ENCODE measurements at regions not wholly inside any gene's neighbourhood (a gene's known extent, or its start where the extent isn't known, plus 50 kb on each side); places are given as distances from the start of the nearest gene placed in this dataset.

- no peaks in the 10 kb centered on the region for H3K4me1 ChIP-seq (ENCODE audit: control insufficient read depth in 3 of 3, insufficient read depth in 2 of 3, low read depth in 1 of 3, low read length in 2 of 3)
- no peak for FAIRE-seq
- H3K27ac ChIP-seq (ENCODE audit: low read depth in 1 of 3, low read length in 2 of 3): no peak overlapping the region
- DNase-seq: no peak
- H3K9me3 ChIP-seq (ENCODE audit: control insufficient read depth in 2 of 2, insufficient read depth in 1 of 2, low read depth in 1 of 2, low read length in 1 of 2): no peaks in the 10 kb centered on the region
- H3K4me3 ChIP-seq (ENCODE audit: low read depth in 1 of 3, low read length in 3 of 3): no peak overlapping the region
- no peaks in the 10 kb centered on the region for H3K36me3 ChIP-seq (ENCODE audit: control insufficient read depth in 3 of 3, insufficient read depth in 2 of 3, low read depth in 1 of 3, low read length in 3 of 3)
- WGBS, 3 donors: 80 to 90% (median 88%) methylated on average over 4 of the region's 4 CpGs
- H3K27me3 ChIP-seq (ENCODE audit: control insufficient read depth in 3 of 3, insufficient read depth in 3 of 3, low read length in 3 of 3): peaks cover 0 to 3% (median 0%) of the 10 kb centered on the region in 3 donors
Measured at GRCh38 chr16:51031598-51031997, 119.5 kb downstream of the SALL1 start.

- Histone ChIP-seq H3K4me1 (ENCODE audit: control insufficient read depth in 3 of 3, insufficient read depth in 2 of 3, low read depth in 1 of 3, low read length in 2 of 3) (no peaks in the 10 kb centered on the region), H3K4me3 (ENCODE audit: low read depth in 1 of 3, low read length in 3 of 3) (no peak overlapping the region), H3K36me3 (ENCODE audit: control insufficient read depth in 3 of 3, insufficient read depth in 2 of 3, low read depth in 1 of 3, low read length in 3 of 3) (no peaks in the 10 kb centered on the region), H3K9me3 (ENCODE audit: control insufficient read depth in 2 of 2, insufficient read depth in 1 of 2, low read depth in 1 of 2, low read length in 1 of 2) (no peaks in the 10 kb centered on the region), H3K27me3 (ENCODE audit: control insufficient read depth in 3 of 3, insufficient read depth in 3 of 3, low read length in 3 of 3) (peaks cover 0 to 3% (median 0%) of the 10 kb centered on the region in 3 donors), H3K27ac (ENCODE audit: low read depth in 1 of 3, low read length in 2 of 3) (no peak overlapping the region)
- 39 to 57% (median 41%) methylated on average over 4 of the region's 4 CpGs for WGBS, 3 donors
- DNase-seq (no peak), FAIRE-seq (no peak)
Measured at GRCh38 chr16:51030516-51030915, 120.6 kb downstream of the SALL1 start.

- Histone ChIP-seq H3K4me1 (ENCODE audit: control insufficient read depth in 3 of 3, insufficient read depth in 2 of 3, low read depth in 1 of 3, low read length in 2 of 3) (no peaks in the 10 kb centered on the region), H3K9me3 (ENCODE audit: control insufficient read depth in 2 of 2, insufficient read depth in 1 of 2, low read depth in 1 of 2, low read length in 1 of 2) (no peaks in the 10 kb centered on the region), H3K27me3 (ENCODE audit: control insufficient read depth in 3 of 3, insufficient read depth in 3 of 3, low read length in 3 of 3) (peaks cover 0 to 11% (median 0%) of the 10 kb centered on the region in 3 donors), H3K27ac (ENCODE audit: low read depth in 1 of 3, low read length in 2 of 3) (no peak overlapping the region), H3K36me3 (ENCODE audit: control insufficient read depth in 3 of 3, insufficient read depth in 2 of 3, low read depth in 1 of 3, low read length in 3 of 3) (no peaks in the 10 kb centered on the region), H3K4me3 (ENCODE audit: low read depth in 1 of 3, low read length in 3 of 3) (no peak overlapping the region)
- no peak for DNase-seq
- 55 to 69% (median 59%) methylated on average over 4 of the region's 4 CpGs for WGBS, 3 donors
- FAIRE-seq: no peak
Measured at GRCh38 chr16:51025588-51026290, 125.3 kb downstream of the SALL1 start.

GRCh38 chr16:51024703-51025102 is 126.4 kb downstream of the SALL1 start:
- Histone ChIP-seq H3K4me1 (ENCODE audit: control insufficient read depth in 3 of 3, insufficient read depth in 2 of 3, low read depth in 1 of 3, low read length in 2 of 3) (no peaks in the 10 kb centered on the region), H3K27ac (ENCODE audit: low read depth in 1 of 3, low read length in 2 of 3) (no peak overlapping the region), H3K9me3 (ENCODE audit: control insufficient read depth in 2 of 2, insufficient read depth in 1 of 2, low read depth in 1 of 2, low read length in 1 of 2) (no peaks in the 10 kb centered on the region), H3K27me3 (ENCODE audit: control insufficient read depth in 3 of 3, insufficient read depth in 3 of 3, low read length in 3 of 3) (peaks cover 0 to 11% (median 0%) of the 10 kb centered on the region in 3 donors), H3K4me3 (ENCODE audit: low read depth in 1 of 3, low read length in 3 of 3) (no peak overlapping the region), H3K36me3 (ENCODE audit: control insufficient read depth in 3 of 3, insufficient read depth in 2 of 3, low read depth in 1 of 3, low read length in 3 of 3) (no peaks in the 10 kb centered on the region)
- 23 to 45% (median 41%) methylated on average over 6 of the region's 6 CpGs for WGBS, 3 donors
- DNase-seq: no peak
- no peak for FAIRE-seq

GRCh38 chr16:51022955-51023354 is 128.1 kb downstream of the SALL1 start:
- FAIRE-seq: no peak

GRCh38 chr16:51019617-51020016 is 131.5 kb downstream of the SALL1 start:
- FAIRE-seq (no peak), DNase-seq (no peak)
- no peaks in the 10 kb centered on the region for H3K4me1 ChIP-seq (ENCODE audit: control insufficient read depth in 3 of 3, insufficient read depth in 2 of 3, low read depth in 1 of 3, low read length in 2 of 3)
- no peak overlapping the region for H3K27ac ChIP-seq (ENCODE audit: low read depth in 1 of 3, low read length in 2 of 3)
- no peaks in the 10 kb centered on the region for H3K9me3 ChIP-seq (ENCODE audit: control insufficient read depth in 2 of 2, insufficient read depth in 1 of 2, low read depth in 1 of 2, low read length in 1 of 2)
- no peaks in the 10 kb centered on the region for H3K36me3 ChIP-seq (ENCODE audit: control insufficient read depth in 3 of 3, insufficient read depth in 2 of 3, low read depth in 1 of 3, low read length in 3 of 3)
- 87 to 94% (median 90%) methylated on average over 4 of the region's 4 CpGs for WGBS, 3 donors
- H3K4me3 ChIP-seq (ENCODE audit: low read depth in 1 of 3, low read length in 3 of 3): no peak overlapping the region
- peaks cover 0 to 8% (median 0%) of the 10 kb centered on the region in 3 donors for H3K27me3 ChIP-seq (ENCODE audit: control insufficient read depth in 3 of 3, insufficient read depth in 3 of 3, low read length in 3 of 3)

More at GRCh38 chr16:51022955-51023354, 128.1 kb downstream of the SALL1 start:
- DNase-seq: no peak
- Histone ChIP-seq H3K9me3 (ENCODE audit: control insufficient read depth in 2 of 2, insufficient read depth in 1 of 2, low read depth in 1 of 2, low read length in 1 of 2) (no peaks in the 10 kb centered on the region), H3K36me3 (ENCODE audit: control insufficient read depth in 3 of 3, insufficient read depth in 2 of 3, low read depth in 1 of 3, low read length in 3 of 3) (no peaks in the 10 kb centered on the region), H3K4me3 (ENCODE audit: low read depth in 1 of 3, low read length in 3 of 3) (no peak overlapping the region), H3K4me1 (ENCODE audit: control insufficient read depth in 3 of 3, insufficient read depth in 2 of 3, low read depth in 1 of 3, low read length in 2 of 3) (no peaks in the 10 kb centered on the region), H3K27me3 (ENCODE audit: control insufficient read depth in 3 of 3, insufficient read depth in 3 of 3, low read length in 3 of 3) (peaks cover 0 to 8% (median 0%) of the 10 kb centered on the region in 3 donors), H3K27ac (ENCODE audit: low read depth in 1 of 3, low read length in 2 of 3) (no peak overlapping the region)
- WGBS, 3 donors: 82 to 86% (median 85%) methylated on average over 5 of the region's 5 CpGs

- Histone ChIP-seq H3K27me3 (ENCODE audit: control insufficient read depth in 3 of 3, insufficient read depth in 3 of 3, low read length in 3 of 3) (peaks cover 0 to under 1% (median 0%) of the 10 kb centered on the region in 3 donors), H3K4me1 (ENCODE audit: control insufficient read depth in 3 of 3, insufficient read depth in 2 of 3, low read depth in 1 of 3, low read length in 2 of 3) (no peaks in the 10 kb centered on the region), H3K27ac (ENCODE audit: low read depth in 1 of 3, low read length in 2 of 3) (no peak overlapping the region), H3K36me3 (ENCODE audit: control insufficient read depth in 3 of 3, insufficient read depth in 2 of 3, low read depth in 1 of 3, low read length in 3 of 3) (no peaks in the 10 kb centered on the region), H3K9me3 (ENCODE audit: control insufficient read depth in 2 of 2, insufficient read depth in 1 of 2, low read depth in 1 of 2, low read length in 1 of 2) (no peaks in the 10 kb centered on the region), H3K4me3 (ENCODE audit: low read depth in 1 of 3, low read length in 3 of 3) (no peak overlapping the region)
- FAIRE-seq (no peak), DNase-seq (no peak)
- WGBS, 3 donors: 54 to 72% (median 69%) methylated on average over 1 of the region's 1 CpG
Measured at GRCh38 chr16:51017969-51018368, 133.1 kb downstream of the SALL1 start.

- H3K36me3 ChIP-seq (ENCODE audit: control insufficient read depth in 3 of 3, insufficient read depth in 2 of 3, low read depth in 1 of 3, low read length in 3 of 3): no peaks in the 10 kb centered on the region
- no peaks in the 10 kb centered on the region for H3K27me3 ChIP-seq (ENCODE audit: control insufficient read depth in 3 of 3, insufficient read depth in 3 of 3, low read length in 3 of 3)
- FAIRE-seq (no peak), DNase-seq (peak in 1 of 2 donors; percentile 11)
- 8 to 58% (median 35%) methylated on average over 4 of the region's 4 CpGs for WGBS, 3 donors
- H3K4me1 ChIP-seq (ENCODE audit: control insufficient read depth in 3 of 3, insufficient read depth in 2 of 3, low read depth in 1 of 3, low read length in 2 of 3): no peaks in the 10 kb centered on the region
- no peak overlapping the region for H3K27ac ChIP-seq (ENCODE audit: low read depth in 1 of 3, low read length in 2 of 3)
- no peak overlapping the region for H3K4me3 ChIP-seq (ENCODE audit: low read depth in 1 of 3, low read length in 3 of 3)
- H3K9me3 ChIP-seq (ENCODE audit: control insufficient read depth in 2 of 2, insufficient read depth in 1 of 2, low read depth in 1 of 2, low read length in 1 of 2): peaks cover 0 to 10% of the 10 kb centered on the region in 2 donors
Measured at GRCh38 chr16:51012396-51012795, 138.7 kb downstream of the SALL1 start.

- DNase-seq (no peak), FAIRE-seq (no peak)
- H3K27me3 ChIP-seq (ENCODE audit: control insufficient read depth in 3 of 3, insufficient read depth in 3 of 3, low read length in 3 of 3): no peaks in the 10 kb centered on the region
- H3K4me3 ChIP-seq (ENCODE audit: low read depth in 1 of 3, low read length in 3 of 3): no peak overlapping the region
- peaks cover 0 to 10% of the 10 kb centered on the region in 2 donors for H3K9me3 ChIP-seq (ENCODE audit: control insufficient read depth in 2 of 2, insufficient read depth in 1 of 2, low read depth in 1 of 2, low read length in 1 of 2)
- H3K4me1 ChIP-seq (ENCODE audit: control insufficient read depth in 3 of 3, insufficient read depth in 2 of 3, low read depth in 1 of 3, low read length in 2 of 3): no peaks in the 10 kb centered on the region
- H3K27ac ChIP-seq (ENCODE audit: low read depth in 1 of 3, low read length in 2 of 3): no peak overlapping the region
- 66 to 82% (median 77%) methylated on average over 4 of the region's 4 CpGs for WGBS, 3 donors
- no peaks in the 10 kb centered on the region for H3K36me3 ChIP-seq (ENCODE audit: control insufficient read depth in 3 of 3, insufficient read depth in 2 of 3, low read depth in 1 of 3, low read length in 3 of 3)
Measured at GRCh38 chr16:51010817-51011216, 140.3 kb downstream of the SALL1 start.

Data from small intestine (tissue), 7 donors.